ENCODE measurements at regions not wholly inside any gene's neighbourhood (a gene's known extent, or its start where the extent isn't known, plus 50 kb on each side); places are given as distances from the start of the nearest gene placed in this dataset.

GRCh38 chr5:33319841-33320240 lies 120.9 kb upstream of the TARS1 start:
- DNase-seq (ENCODE audit: missing footprints) (no peak), ATAC-seq (peak; percentile 32)
- intact Hi-C loops (cut with DNase I): no loop called here

DNA sequence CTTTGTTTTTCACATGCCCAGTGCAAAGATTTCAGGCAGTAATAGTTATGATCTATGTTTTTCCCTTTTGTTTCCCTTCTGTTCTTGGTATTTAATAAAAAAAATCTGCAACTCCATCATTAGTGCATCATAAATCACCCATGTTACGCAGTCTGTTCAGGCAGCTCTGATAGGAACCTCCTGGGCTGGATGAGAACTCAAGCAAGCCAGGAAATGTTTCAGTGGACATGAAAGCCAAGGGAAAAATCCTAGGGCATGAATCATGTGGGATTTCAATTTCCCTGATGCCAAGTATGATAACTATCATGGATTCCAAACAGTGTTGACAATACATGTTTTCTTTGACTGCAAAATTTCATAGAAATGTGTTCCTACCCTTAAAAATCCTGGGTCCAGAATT lies 119.7 kb upstream of the TARS1 start:
- DNase-seq (ENCODE audit: missing footprints) (no peak), ATAC-seq (peak; percentile 80)
- intact Hi-C loops (cut with DNase I): no loop called here

GRCh38 chr5:33322632-33323031 lies 118.1 kb upstream of the TARS1 start:
- intact Hi-C loops (cut with DNase I): no loop called here
- ATAC-seq: peak; percentile 52
- DNase-seq (ENCODE audit: missing footprints): no peak

DNA sequence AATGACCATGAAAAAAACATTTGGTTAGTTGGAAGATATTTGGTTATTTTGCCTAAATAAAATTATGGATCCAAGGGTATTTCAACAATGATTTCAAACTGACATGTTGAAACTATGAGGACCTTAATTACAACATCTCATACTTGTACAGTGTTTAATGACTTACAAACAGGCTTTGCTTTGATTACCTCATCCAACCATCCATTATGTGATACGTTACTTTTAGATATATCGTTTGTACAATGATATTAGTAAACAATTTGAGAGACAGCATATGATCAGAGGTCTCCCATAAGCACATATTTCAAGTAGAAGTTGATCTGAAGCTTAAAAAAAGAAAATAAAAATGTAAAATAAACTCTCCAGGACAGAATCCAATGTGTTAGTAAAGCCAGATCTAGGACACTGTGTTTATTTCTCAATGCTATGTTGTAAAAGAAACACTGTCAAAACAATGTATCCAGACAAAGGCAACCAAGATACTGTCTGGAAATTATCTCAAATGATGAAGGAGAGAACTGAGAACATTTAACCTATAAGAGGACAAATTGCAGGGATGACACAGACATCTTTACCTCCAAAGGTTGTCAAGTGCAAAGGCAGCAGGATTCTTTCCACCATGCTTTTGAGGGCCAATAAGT lies 116.0 kb upstream of the TARS1 start:
- intact Hi-C loops (cut with DNase I): no loop called here
- ATAC-seq (no peak), DNase-seq (ENCODE audit: missing footprints) (no peak)

GRCh38 chr5:33328818-33329217 lies 111.9 kb upstream of the TARS1 start:
- intact Hi-C loops (cut with DNase I): no loop called here
- ATAC-seq: no peak
- DNase-seq (ENCODE audit: missing footprints): no peak

DNA sequence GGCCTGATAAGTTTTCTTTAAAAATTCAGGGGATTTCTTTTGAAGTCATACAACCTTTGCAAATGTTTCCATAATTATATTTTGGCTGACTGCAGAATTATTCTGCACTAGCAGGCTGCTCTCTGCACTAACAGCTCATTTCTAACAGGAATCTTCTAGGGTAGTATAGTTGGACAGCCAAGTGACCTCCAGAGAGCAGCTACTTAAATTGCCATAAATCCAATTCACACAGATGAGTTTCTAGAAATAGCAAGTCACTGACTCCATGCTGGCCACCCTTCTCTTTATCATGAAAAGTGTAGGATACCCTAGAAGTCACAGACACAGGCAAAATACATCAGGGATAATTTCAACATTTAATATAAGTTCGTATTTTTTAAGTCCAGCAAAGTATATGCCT lies 110.9 kb upstream of the TARS1 start:
- ATAC-seq (no peak), DNase-seq (ENCODE audit: missing footprints) (no peak)
- intact Hi-C loops (cut with DNase I): no loop called here

DNA sequence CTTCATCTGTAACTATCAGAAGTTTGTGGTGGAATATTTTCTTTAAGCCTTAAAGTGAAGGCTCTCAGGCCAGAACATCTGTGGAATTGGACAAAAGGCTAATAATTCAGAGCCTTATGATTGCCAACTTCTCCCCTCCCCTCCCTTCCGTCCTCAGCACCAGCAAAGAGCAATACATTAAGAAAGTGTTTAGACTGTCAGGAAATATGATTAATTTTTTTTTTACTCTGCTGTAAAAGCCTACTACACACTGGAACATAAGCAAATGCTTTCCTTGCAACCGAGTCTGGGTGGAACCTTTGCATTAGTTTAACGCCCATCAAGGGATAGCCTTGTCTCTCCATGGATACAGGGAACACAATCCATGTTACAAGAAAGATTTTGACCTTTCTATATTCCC lies 110.3 kb upstream of the TARS1 start:
- intact Hi-C loops (cut with DNase I): no loop called here
- DNase-seq (ENCODE audit: missing footprints): no peak
- no peak for ATAC-seq

DNA sequence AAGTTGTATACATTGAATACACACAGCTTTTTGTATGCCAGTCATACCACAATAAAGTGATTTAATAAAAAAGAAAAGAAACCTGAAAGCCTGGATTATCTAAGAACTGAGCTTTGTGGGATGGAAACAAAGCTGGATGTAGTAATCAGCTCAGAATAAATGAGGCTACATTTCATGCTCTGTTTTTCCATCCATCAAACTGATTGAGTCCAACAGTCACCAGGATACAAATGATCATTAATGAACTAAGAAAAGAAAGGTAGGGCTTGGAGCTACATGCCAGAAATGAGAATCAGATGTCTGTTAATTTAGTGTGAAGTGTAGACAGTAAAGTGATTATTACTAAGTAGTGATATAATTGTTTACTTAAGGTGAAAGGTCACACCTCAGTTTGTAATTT lies 109.8 kb upstream of the TARS1 start:
- ATAC-seq (no peak), DNase-seq (ENCODE audit: missing footprints) (no peak)
- intact Hi-C loops (cut with DNase I): no loop called here

DNA sequence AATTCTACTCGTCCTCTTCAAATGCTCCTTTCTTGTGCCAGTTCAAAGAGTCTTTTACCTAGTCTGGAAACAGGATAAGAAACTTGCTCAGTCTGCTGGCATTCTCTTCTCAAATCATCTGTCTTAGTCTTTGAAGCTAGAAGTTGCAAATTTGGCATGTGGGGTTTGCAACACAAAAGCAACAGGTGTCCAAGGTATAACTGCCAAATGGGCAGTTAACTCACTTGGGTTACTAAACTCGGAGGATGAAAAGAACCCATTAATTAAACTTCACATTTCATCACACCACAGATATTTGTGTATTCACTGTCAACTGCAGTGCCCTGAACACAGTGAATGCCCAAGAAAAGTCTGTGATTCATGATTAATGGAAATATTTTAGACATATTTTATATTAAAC lies 108.0 kb upstream of the TARS1 start:
- DNase-seq (ENCODE audit: missing footprints) (no peak), ATAC-seq (no peak)
- intact Hi-C loops (cut with DNase I): no loop called here

DNA sequence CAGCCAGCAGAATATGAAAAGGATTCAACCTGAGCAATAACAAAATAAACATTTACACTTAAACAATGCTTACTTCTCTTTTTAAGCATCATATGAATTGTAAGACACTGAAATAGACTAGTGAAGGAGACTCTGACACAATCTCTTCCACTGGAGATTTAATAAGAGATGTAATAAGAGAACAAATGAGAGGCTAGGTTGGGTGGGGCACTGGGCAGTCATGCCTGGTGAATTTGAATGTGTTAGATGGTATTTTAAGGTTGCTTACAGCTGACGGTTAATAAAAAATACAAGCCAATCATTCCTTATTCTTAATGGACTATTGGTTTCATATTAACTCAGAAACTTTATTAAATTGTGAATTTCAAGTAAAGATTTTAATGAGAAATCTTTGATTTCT lies 105.9 kb upstream of the TARS1 start:
- ATAC-seq (no peak), DNase-seq (ENCODE audit: missing footprints) (no peak)
- intact Hi-C loops (cut with DNase I): no loop called here

GRCh38 chr5:33336891-33337636 lies 103.7 kb upstream of the TARS1 start:
- no peak for ATAC-seq
- DNase-seq (ENCODE audit: missing footprints): no peak
- intact Hi-C loops (cut with DNase I): no loop called here

DNA sequence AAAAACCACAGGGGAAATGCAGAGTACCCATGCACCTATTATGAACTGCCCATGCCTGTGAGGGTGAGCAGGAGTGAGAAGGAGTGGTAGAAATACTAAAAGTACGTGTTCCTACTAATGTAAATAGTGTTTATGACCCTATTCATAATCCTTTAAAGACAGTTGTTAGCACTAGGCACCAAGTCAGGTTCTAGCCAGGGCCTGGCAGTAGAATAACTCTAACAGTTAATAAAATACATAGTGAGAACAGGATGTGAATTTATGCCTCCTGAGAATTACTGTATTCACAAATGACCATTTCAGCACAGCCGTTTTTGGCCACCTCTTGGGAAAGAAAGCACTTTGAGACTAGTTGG lies 103.2 kb upstream of the TARS1 start:
- ATAC-seq (no peak), DNase-seq (ENCODE audit: missing footprints) (no peak)
- intact Hi-C loops (cut with DNase I): no loop called here

GRCh38 chr5:33338336-33339110 lies 102.2 kb upstream of the TARS1 start:
- DNase-seq (ENCODE audit: missing footprints) (no peak), ATAC-seq (no peak)
- intact Hi-C loops (cut with DNase I): no loop called here

- ATAC-seq (no peak), DNase-seq (ENCODE audit: missing footprints) (no peak)
- intact Hi-C loops (cut with DNase I): no loop called here
These were observed 101.4 kb upstream of the TARS1 start for GRCh38 chr5:33339413-33339812.

GRCh38 chr5:33340195-33340594 lies 100.6 kb upstream of the TARS1 start:
- no peak for DNase-seq (ENCODE audit: missing footprints)
- ATAC-seq: no peak
- intact Hi-C loops (cut with DNase I): no loop called here

DNA sequence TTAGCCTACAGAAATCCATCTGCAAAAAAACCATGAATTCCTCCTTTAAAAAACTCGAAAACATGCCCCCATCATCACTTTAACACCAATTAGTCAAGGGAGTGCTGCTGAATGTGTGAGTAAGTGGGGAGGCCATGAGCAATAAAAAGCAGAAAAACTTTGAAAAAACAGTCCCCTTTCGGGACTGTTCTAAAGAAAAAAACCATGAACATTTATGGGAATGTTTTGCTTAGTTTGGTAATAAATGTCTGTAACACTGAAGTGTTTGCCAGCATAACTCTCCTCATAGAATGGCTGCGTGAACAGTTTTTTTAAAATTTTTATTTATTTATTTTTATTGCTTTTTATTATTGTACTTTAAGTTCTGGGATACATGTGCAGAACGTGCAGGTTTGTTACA lies 99.4 kb upstream of the TARS1 start:
- intact Hi-C loops (cut with DNase I): no loop called here
- ATAC-seq (no peak), DNase-seq (ENCODE audit: missing footprints) (no peak)

DNA sequence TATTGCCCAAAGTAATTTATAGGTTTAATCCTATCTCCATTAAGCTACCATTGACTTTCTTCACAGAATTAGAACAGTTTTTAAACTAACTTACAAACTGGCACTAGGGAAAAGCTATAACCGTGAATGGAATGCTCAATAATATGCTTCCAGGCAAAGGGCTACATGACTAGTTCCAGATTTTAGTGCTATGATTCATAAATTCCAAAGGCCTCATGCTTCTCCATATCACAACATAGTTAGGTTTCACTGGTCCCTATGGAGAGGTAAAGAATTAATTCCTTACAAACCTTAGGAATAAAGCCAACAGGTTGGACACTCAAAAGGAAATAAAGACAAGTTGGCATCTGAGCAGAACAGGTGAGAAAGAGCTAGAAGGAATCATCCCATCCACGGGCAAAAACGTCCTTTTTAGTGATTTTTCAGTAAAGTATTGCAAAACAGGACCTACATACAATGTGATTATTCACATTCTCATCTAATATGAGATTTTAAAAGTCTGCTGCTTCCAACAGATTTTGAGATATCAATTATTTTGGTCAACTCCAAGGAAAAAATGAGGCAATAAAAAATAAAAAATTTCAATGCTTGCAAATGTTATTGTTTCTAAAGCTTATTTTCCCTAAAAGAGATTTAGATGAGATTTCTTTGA lies 97.0 kb upstream of the TARS1 start:
- intact Hi-C loops (cut with DNase I): no loop called here
- no peak for ATAC-seq

GRCh38 chr5:33346534-33346933 lies 94.2 kb upstream of the TARS1 start:
- intact Hi-C loops (cut with DNase I): no loop called here
- DNase-seq (ENCODE audit: missing footprints) (no peak), ATAC-seq (no peak)

More for the DNA sequence above, 97.0 kb upstream of the TARS1 start:
- no peak for DNase-seq (ENCODE audit: missing footprints)

DNA sequence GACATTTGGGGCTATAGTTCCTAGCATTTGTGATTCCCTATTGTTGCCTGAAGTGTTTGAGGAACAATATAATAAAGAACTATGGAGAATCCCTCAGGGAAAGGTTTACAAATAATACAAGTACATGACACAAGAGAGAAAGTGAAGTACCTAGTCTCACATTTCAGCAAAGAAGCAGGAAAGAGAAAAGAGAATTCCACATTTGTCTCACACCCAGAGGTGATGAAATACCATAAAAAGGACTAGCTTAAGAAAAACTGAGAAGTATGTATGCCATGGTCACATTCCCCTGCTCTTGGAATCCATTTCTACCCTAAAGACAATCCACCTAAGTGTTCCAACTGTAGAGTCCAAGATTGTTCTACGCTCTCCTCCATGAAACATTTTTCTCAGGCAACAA lies 79.0 kb upstream of the TARS1 start:
- DNase-seq (ENCODE audit: missing footprints): no peak
- intact Hi-C loops (cut with DNase I): no loop called here
- ATAC-seq: no peak

DNA sequence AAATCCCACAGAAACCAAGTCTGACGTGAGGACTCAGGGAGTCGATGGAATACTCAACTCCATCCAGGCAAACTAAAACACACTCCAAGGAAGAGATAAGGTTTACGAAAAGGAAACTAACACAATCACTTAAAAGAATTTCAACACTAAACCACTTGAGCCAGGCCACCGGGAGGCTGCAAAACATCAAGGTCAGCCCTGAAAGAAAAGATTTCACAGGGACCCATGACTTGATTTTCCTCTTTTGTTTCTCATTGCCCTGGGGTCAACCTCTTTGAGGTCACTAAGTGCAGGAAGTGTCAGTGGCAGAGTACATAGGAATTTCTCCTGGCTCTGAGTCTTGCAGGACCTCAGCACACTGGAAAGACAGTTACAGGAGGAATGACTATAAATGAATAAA lies 77.8 kb upstream of the TARS1 start:
- no peak for DNase-seq (ENCODE audit: missing footprints)
- intact Hi-C loops (cut with DNase I): no loop called here
- ATAC-seq: peak; percentile 78

All from Right ventricle myocardium inferior (tissue), 1 donor.